Keratinocyte (primary cell): ENCODE measurements at regions not wholly inside any gene's neighbourhood (a gene's known extent, or its start where the extent isn't known, plus 50 kb on each side); places are given as distances from the start of the nearest gene placed in this dataset.

ENCODE experiments used
- DNase-seq: peaks from one replicate; pipeline ENCODE4 v3.0.0-alpha.2; 2011; ENCODE audit warnings: low read depth, missing footprints, low spot score
- FAIRE-seq: peaks from 2 replicates; lab custom pipeline; 2011; peaks lifted over from hg19 to GRCh38; lab: Jason Lieb, UNC
- H2AFZ ChIP-seq: 2 replicates; pipeline ENCODE4 v1.6.0; 2012; ENCODE audit warnings: low read length, control low read depth, inconsistent platforms; ENCODE audit not compliant: control insufficient read depth
- H3K27ac ChIP-seq: 2 replicates; pipeline ENCODE4 v1.5.1; 2011; ENCODE audit warnings: low read length; ENCODE audit not compliant: control insufficient read depth, insufficient read depth
- H3K27me3 ChIP-seq: 3 replicates; pipeline ENCODE4 v1.6.0; 2011; ENCODE audit warnings: low read length; ENCODE audit not compliant: control insufficient read depth, insufficient read depth; ENCODE audit errors: extremely low read depth
- H3K36me3 ChIP-seq, 2 experiments: 2 replicates in 1 of 2; 3 replicates in 1 of 2; pipeline ENCODE4 v1.5.1; 2011; ENCODE audit warnings: low read length in 2 of 2, mild to moderate bottlenecking in 1 of 2; ENCODE audit not compliant: control insufficient read depth in 2 of 2, insufficient read depth in 2 of 2; ENCODE audit errors: extremely low read depth in 1 of 2
- H3K4me1 ChIP-seq: 3 replicates; pipeline ENCODE4 v1.5.1; 2011; ENCODE audit warnings: low read length; ENCODE audit not compliant: control insufficient read depth, insufficient read depth; ENCODE audit errors: extremely low read depth
- H3K4me2 ChIP-seq: 3 replicates; pipeline ENCODE4 v1.6.0; 2011; ENCODE audit warnings: low read depth, low read length; ENCODE audit not compliant: control insufficient read depth, insufficient read depth; ENCODE audit errors: extremely low read depth
- H3K4me3 ChIP-seq, 3 experiments: fragments of 200-600 bp in 1 of 3; sonication (generic) in 1 of 3; 2 replicates in 2 of 3; 3 replicates in 1 of 3; pipeline ENCODE4 v1.5.1; 2011 to 2016; ENCODE audit warnings: low read length in 3 of 3, mild to moderate bottlenecking in 3 of 3, control low read depth in 2 of 3, inconsistent platforms in 1 of 3, low read depth in 1 of 3, mixed read lengths in 1 of 3, mixed run types in 1 of 3, moderate library complexity in 1 of 3; ENCODE audit not compliant: control insufficient read depth in 2 of 3, insufficient read depth in 2 of 3; ENCODE audit errors: extremely low read depth in 1 of 3
- H3K79me2 ChIP-seq: 2 replicates; pipeline ENCODE4 v1.6.0; 2012; ENCODE audit warnings: low read length; ENCODE audit not compliant: control insufficient read depth, insufficient read depth
- H3K9ac ChIP-seq: 3 replicates; pipeline ENCODE4 v1.6.0; 2011; ENCODE audit warnings: low read length; ENCODE audit not compliant: control insufficient read depth, insufficient read depth; ENCODE audit errors: extremely low read depth
- H3K9me1 ChIP-seq: 3 replicates; pipeline ENCODE4 v1.6.0; 2011; ENCODE audit warnings: low read length; ENCODE audit not compliant: control insufficient read depth, insufficient read depth; ENCODE audit errors: extremely low read depth
- H3K9me3 ChIP-seq: 2 replicates; pipeline ENCODE4 v1.5.1; 2012; ENCODE audit warnings: low read depth, low read length; ENCODE audit not compliant: control insufficient read depth
- H4K20me1 ChIP-seq: 3 replicates; pipeline ENCODE4 v1.6.0; 2011; ENCODE audit warnings: low read length; ENCODE audit not compliant: control insufficient read depth, insufficient read depth; ENCODE audit errors: extremely low read depth
- CTCF ChIP-seq, 3 experiments: IDR thresholded peaks in 1 of 3; conservative IDR thresholded peaks in 1 of 3; optimal IDR thresholded peaks in 1 of 3; 2 replicates in 2 of 3; 3 replicates in 1 of 3; pipeline versions ENCODE3 to v1.5.1; 2011; ENCODE audit warnings: low read length in 3 of 3, mild to moderate bottlenecking in 3 of 3, moderate library complexity in 2 of 3, control low read depth in 1 of 3, inconsistent platforms in 1 of 3; ENCODE audit not compliant: insufficient read depth in 2 of 3; ENCODE audit errors: extremely low read depth in 1 of 3
- EZH2 ChIP-seq: IDR thresholded peaks from one replicate; pipeline ENCODE4 v1.6.1; 2012; ENCODE audit warnings: inconsistent platforms, mild to moderate bottlenecking, low read length, moderate library complexity
- dilution Hi-C: fragments of 300-500 bp; cut with MboI; formaldehyde crosslinking; loops from one replicate; pipeline ENCODE4 v1.7.0; 2020; ENCODE audit warnings: low sequenced_read_pairs; ENCODE audit not compliant: extremely low pct_ligation_motif_present

GRCh38 chr14:65810322-65810721, 397.8 kb downstream of the FUT8 start:
- no peak for TF ChIP-seq CTCF (optimal IDR thresholded peaks at IDR 0.05 in 1 of 3, IDR thresholded peaks at IDR 0.05 in 1 of 3, conservative IDR thresholded peaks at IDR 0.05 in 1 of 3; ENCODE audit: extremely low read depth in 1 of 3, insufficient read depth in 2 of 3, low read length in 3 of 3)
- TF ChIP-seq EZH2 = no peak
- Histone ChIP-seq H3K27ac (no peak overlapping the region), H3K79me2 (no peaks in the 10 kb centered on the region), H3K9ac (no peak overlapping the region), H3K9me3 (no peaks in the 10 kb centered on the region), H3K4me2 (no peak overlapping the region), H2AFZ (no peak overlapping the region), H3K4me1 (no peaks in the 10 kb centered on the region), H3K4me3 (no peak overlapping the region), H4K20me1 (no peaks in the 10 kb centered on the region), H3K9me1 (no peaks in the 10 kb centered on the region), H3K27me3 (no peaks in the 10 kb centered on the region), H3K36me3 (no peaks in the 10 kb centered on the region)
- dilution Hi-C loops = no loop called here
- DNase-seq (no peak), FAIRE-seq (no peak)

- Histone ChIP-seq H3K9me3 (no peaks in the 10 kb centered on the region), H3K4me3 (no peak overlapping the region), H3K27ac (no peak overlapping the region), H3K79me2 (no peaks in the 10 kb centered on the region), H3K9me1 (no peaks in the 10 kb centered on the region), H3K9ac (no peak overlapping the region), H3K36me3 (no peaks in the 10 kb centered on the region), H4K20me1 (no peaks in the 10 kb centered on the region), H3K4me2 (no peak overlapping the region), H3K27me3 (no peaks in the 10 kb centered on the region), H2AFZ (no peak overlapping the region), H3K4me1 (no peaks in the 10 kb centered on the region)
- DNase-seq (no peak), FAIRE-seq (no peak)
- dilution Hi-C loops = no loop called here
- TF ChIP-seq CTCF (optimal IDR thresholded peaks at IDR 0.05 in 1 of 3, IDR thresholded peaks at IDR 0.05 in 1 of 3, conservative IDR thresholded peaks at IDR 0.05 in 1 of 3; ENCODE audit: extremely low read depth in 1 of 3, insufficient read depth in 2 of 3, low read length in 3 of 3) (no peak), EZH2 (no peak)
Observed at GRCh38 chr14:65813760-65814384, 401.3 kb downstream of the FUT8 start.
